AG04449 (cell line): ENCODE measurements at regions not wholly inside any gene's neighbourhood (a gene's known extent, or its start where the extent isn't known, plus 50 kb on each side); places are given as distances from the start of the nearest gene placed in this dataset.

Experiments
- CTCF ChIA-PET: fragments of 350-600 bp; formaldehyde crosslinking; extraction: SDS; loops from one replicate; lab custom pipeline; 2021; ENCODE audit warnings: antibody characterized with exemption; lab: Yijun Ruan, JAX
- POLR2A ChIA-PET: fragments of 400-600, 350-600 bp; formaldehyde crosslinking; extraction: SDS; loops from one replicate; lab custom pipeline; 2020; ENCODE audit warnings: antibody characterized with exemption, inconsistent platforms; lab: Yijun Ruan, JAX
- DNase-seq: peaks from one replicate; pipeline ENCODE4 v3.0.0-alpha.2; 2010; ENCODE audit warnings: low read depth, low spot score
- H3K4me3 ChIP-seq: 2 replicates; pipeline ENCODE4 v1.5.1; 2011; ENCODE audit warnings: low read depth, mild to moderate bottlenecking, control low read depth, low read length
- CTCF ChIP-seq: IDR thresholded peaks from one replicate; pipeline ENCODE4 v1.5.1; 2011; ENCODE audit warnings: mild to moderate bottlenecking, moderate library complexity, low read length, control low read depth, inconsistent platforms; ENCODE audit not compliant: insufficient read depth; ENCODE audit errors: missing control alignments

- DNase-seq, result no peak
- H3K4me3 ChIP-seq, result no peak overlapping the region
- ChIA-PET POLR2A (no interaction called here), CTCF (interaction anchor here (0.9 to 2.1 kb wide), 5 partner anchors 10 to 420 kb away, joined by 3 to 11 read pairs (median 3); no protein-coding TSS in a partner anchor)
- no peak for TF ChIP-seq CTCF
These were observed 435.8 kb downstream of the HS3ST3B1 start for GRCh38 chr17:14736631-14737030.

- H3K4me3 ChIP-seq, result no peak overlapping the region
- DNase-seq, result no peak
- ChIA-PET CTCF (no interaction called here), POLR2A (no interaction called here)
- no peak for TF ChIP-seq CTCF
These were observed 432.5 kb downstream of the HS3ST3B1 start for GRCh38 chr17:14733376-14733775.

GRCh38 chr17:14732211-14732610, 431.3 kb downstream of the HS3ST3B1 start:
- ChIA-PET POLR2A (no interaction called here), CTCF (interaction anchor here (0.7 kb wide), 1 partner anchor 194 kb away, joined by 3 read pairs; no protein-coding TSS in a partner anchor)
- no peak overlapping the region for H3K4me3 ChIP-seq
- TF ChIP-seq CTCF, result no peak
- DNase-seq, result no peak

GRCh38 chr17:14731591-14731990, 430.7 kb downstream of the HS3ST3B1 start:
- ChIA-PET POLR2A (no interaction called here), CTCF (interaction anchor here (0.7 kb wide), 1 partner anchor 194 kb away, joined by 3 read pairs; no protein-coding TSS in a partner anchor)
- no peak overlapping the region for H3K4me3 ChIP-seq
- no peak for DNase-seq
- no peak for TF ChIP-seq CTCF

GRCh38 chr17:14730821-14731220, 429.9 kb downstream of the HS3ST3B1 start:
- DNase-seq, result no peak
- CTCF ChIA-PET, result no interaction called here
- TF ChIP-seq CTCF, result no peak
- POLR2A ChIA-PET, result no interaction called here
- no peak overlapping the region for H3K4me3 ChIP-seq

- no peak overlapping the region for H3K4me3 ChIP-seq
- no peak for TF ChIP-seq CTCF
- CTCF ChIA-PET, result interaction anchor here (3.9 kb wide), 1 partner anchor 12 kb away, joined by 11 read pairs; no protein-coding TSS in a partner anchor
- POLR2A ChIA-PET, result no interaction called here
- no peak for DNase-seq
These were observed 424.8 kb downstream of the HS3ST3B1 start for GRCh38 chr17:14725729-14726128.
